Lower leg skin (tissue), 4 donors: ENCODE measurements at regions not wholly inside any gene's neighbourhood (a gene's known extent, or its start where the extent isn't known, plus 50 kb on each side); places are given as distances from the start of the nearest gene placed in this dataset.

Experiments
- DNase-seq, 2 donors: peaks; one replicate each; pipeline ENCODE4 v3.0.0-alpha.2; 2019; ENCODE audit warnings: low spot score in 2 of 2
- H3K4me3 ChIP-seq: fragments of 200-600 bp; sonication (generic); 2 replicates; pipeline ENCODE4 v1.5.1; 2017; ENCODE audit warnings: mild to moderate bottlenecking, low read depth; ENCODE audit not compliant: poor library complexity, severe bottlenecking
- CTCF ChIP-seq, 3 donors: fragments of 450-650 bp; IDR thresholded peaks; one replicate each; pipeline ENCODE4 v1.5.1; 2016; ENCODE audit warnings: antibody characterized with exemption in 3 of 3, mild to moderate bottlenecking in 3 of 3, moderate library complexity in 2 of 3
- POLR2A ChIP-seq, 2 donors: fragments of 450-650 bp; IDR thresholded peaks; one replicate each; pipeline ENCODE4 v1.6.1; 2016 to 2017; ENCODE audit warnings: antibody characterized with exemption in 2 of 2, mild to moderate bottlenecking in 1 of 2, moderate library complexity in 1 of 2
- WGBS, 2 donors: methylation state at CpG; one replicate each; pipeline ENCODE4 v1.1.5; 2018; 5-methylcytosine and 5-hydroxymethylcytosine counted together
- intact Hi-C: fragments of 100-400 bp; cut with DNase I; formaldehyde crosslinking; loops from one replicate; pipeline ENCODE4 v1.15.0; 2023; ENCODE audit warnings: low total_unique reads

GRCh38 chr2:225867071-225867470, 467.6 kb downstream of the NYAP2 start:
- no peak for DNase-seq
- H3K4me3 ChIP-seq, result no peak overlapping the region
- no peak for TF ChIP-seq CTCF (IDR thresholded peaks at IDR 0.05)
- no peak for TF ChIP-seq POLR2A (IDR thresholded peaks at IDR 0.05)
- intact Hi-C loops, result no loop called here
- WGBS, 2 donors, result 74 to 79% methylated on average over 5 of the region's 5 CpGs

GRCh38 chr2:225865468-225865867, 466.0 kb downstream of the NYAP2 start:
- TF ChIP-seq POLR2A (IDR thresholded peaks at IDR 0.05) (no peak), CTCF (IDR thresholded peaks at IDR 0.05) (no peak)
- H3K4me3 ChIP-seq, result no peak overlapping the region
- intact Hi-C loops, result no loop called here
- DNase-seq, result no peak

GRCh38 chr2:225864394-225864793, 464.9 kb downstream of the NYAP2 start:
- no peak for TF ChIP-seq POLR2A (IDR thresholded peaks at IDR 0.05)
- no peak for TF ChIP-seq CTCF (IDR thresholded peaks at IDR 0.05)
- no peak overlapping the region for H3K4me3 ChIP-seq
- intact Hi-C loops, result no loop called here
- DNase-seq, result no peak
- WGBS, 2 donors, result 87 to 98% methylated on average over 1 of the region's 1 CpG

GRCh38 chr2:225842939-225843338, 443.4 kb downstream of the NYAP2 start:
- DNase-seq, result no peak
- WGBS, 2 donors, result 43 to 60% methylated on average over 1 of the region's 1 CpG
- intact Hi-C loops, result no loop called here
- no peak overlapping the region for H3K4me3 ChIP-seq
- no peak for TF ChIP-seq CTCF (IDR thresholded peaks at IDR 0.05)
- no peak for TF ChIP-seq POLR2A (IDR thresholded peaks at IDR 0.05)

- WGBS, 2 donors, result 48 to 57% methylated on average over 1 of the region's 1 CpG
Observed at GRCh38 chr2:225841314-225841713, 441.8 kb downstream of the NYAP2 start.

More at GRCh38 chr2:225841314-225841713, 441.8 kb downstream of the NYAP2 start:
- intact Hi-C loops, result no loop called here
- DNase-seq, result peak in 1 of 2 donors; percentile 34
- H3K4me3 ChIP-seq, result no peak overlapping the region
- TF ChIP-seq POLR2A (IDR thresholded peaks at IDR 0.05), result no peak
- TF ChIP-seq CTCF (IDR thresholded peaks at IDR 0.05), result no peak
